ENCODE measurements at regions not wholly inside any gene's neighbourhood (a gene's known extent, or its start where the extent isn't known, plus 50 kb on each side); places are given as distances from the start of the nearest gene placed in this dataset.

GRCh38 chr6:14645221-14645620, 527.6 kb downstream of the CD83 start:
- in situ Hi-C loops (cut with MboI; ENCODE audit: low sequenced_read_pairs): no loop called here

DNA sequence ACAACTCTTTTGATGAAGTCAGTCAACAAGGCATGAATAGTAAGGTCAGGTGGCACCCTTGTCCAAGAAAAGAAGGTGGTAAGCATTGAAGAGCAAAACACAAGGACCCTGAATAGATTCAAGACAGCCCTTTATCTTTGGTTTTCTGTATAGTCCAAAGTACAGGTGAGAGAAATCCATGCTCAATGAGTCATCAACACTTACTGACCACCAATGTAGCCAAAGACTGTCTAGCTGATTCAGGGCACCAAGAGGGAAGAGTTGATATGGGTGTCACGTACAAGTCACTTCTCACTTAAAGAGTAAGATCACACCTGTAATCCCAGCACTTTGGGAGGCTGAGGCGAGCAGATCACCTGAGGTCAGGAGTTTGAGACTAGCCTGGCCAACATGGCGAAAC, 528.3 kb downstream of the CD83 start:
- in situ Hi-C loops (cut with MboI; ENCODE audit: low sequenced_read_pairs): no loop called here

- in situ Hi-C loops (cut with MboI; ENCODE audit: low sequenced_read_pairs): no loop called here
These were observed 528.8 kb downstream of the CD83 start for GRCh38 chr6:14646371-14646770.

DNA sequence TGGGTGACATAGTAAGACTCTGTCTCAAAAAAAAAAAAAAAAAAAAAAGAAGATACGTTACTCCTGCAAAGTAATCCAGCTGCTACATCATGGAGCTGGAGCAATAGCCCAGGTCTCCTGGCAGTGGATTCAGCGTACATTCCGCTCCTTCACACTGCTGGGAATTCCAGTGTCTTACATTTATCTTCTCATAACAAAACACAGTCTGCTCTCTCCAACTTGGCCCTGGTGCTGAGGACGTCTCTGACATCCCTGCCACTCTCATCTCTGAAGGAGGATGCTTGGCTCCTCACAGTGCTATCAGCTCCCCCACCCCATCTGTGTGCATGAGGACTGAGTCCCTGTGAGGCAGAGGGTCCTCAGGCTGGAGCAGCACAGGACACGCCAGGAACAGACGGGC, 529.8 kb downstream of the CD83 start:
- in situ Hi-C loops (cut with MboI; ENCODE audit: low sequenced_read_pairs): no loop called here

DNA sequence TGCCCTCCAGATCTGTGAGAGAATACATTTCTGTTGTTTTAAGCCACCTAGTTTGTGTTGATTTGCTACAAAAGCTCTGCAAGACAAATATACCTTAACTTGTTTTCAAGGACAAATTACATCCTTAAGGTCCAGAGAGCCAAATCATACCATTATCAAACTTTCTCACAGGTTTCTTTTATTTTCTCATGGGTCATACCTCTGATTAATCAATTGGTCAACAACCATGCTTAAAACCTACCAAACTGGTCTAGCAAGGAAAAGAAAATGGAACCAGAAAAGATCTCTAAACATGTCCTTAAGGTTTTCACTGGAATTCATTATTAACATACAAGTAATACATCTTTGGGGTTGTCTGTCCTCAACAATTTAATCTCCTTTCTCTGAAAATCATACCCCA, 535.0 kb downstream of the CD83 start:
- in situ Hi-C loops (cut with MboI; ENCODE audit: low sequenced_read_pairs): no loop called here

DNA sequence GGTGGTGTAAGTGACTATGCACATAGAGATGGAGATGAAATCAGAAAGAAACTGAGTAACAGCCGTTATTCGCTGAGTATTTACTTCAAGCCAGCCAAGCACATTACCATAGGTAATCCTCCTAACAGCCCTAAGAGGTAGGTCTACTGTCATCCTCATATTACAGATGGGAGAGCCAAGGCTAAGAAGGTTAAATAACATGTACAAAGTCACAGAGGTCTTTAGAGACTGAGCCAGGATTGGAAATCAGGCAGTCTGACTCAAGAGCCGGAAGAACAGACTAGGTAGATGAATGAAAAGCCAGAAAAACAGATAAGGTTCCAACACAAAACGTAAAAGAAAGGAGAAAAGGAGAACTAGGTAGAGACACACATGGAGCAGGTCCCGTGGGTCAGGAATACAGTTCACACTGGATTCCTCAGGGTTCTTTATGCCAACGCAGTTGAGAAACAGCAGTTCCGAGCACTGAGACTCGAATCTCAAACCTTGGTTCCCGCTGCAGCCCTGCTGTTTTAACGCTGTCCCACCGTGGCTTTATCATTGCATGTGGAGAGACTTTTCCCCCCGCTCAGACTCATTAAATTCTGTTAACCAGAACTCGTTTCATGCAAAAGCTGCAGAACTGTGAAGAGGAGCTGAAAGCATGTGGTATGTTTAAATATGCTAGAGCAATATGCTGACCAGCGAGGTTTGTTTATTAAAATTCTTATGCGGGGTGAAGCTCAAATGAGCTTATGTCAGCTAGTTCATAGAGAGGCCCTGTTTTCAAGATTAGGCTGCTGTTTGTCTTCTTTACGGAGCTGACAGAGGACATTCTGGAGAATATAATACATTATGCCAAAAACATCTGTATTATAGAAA, 537.9 kb downstream of the CD83 start:
- in situ Hi-C loops (cut with MboI; ENCODE audit: low sequenced_read_pairs): no loop called here

DNA sequence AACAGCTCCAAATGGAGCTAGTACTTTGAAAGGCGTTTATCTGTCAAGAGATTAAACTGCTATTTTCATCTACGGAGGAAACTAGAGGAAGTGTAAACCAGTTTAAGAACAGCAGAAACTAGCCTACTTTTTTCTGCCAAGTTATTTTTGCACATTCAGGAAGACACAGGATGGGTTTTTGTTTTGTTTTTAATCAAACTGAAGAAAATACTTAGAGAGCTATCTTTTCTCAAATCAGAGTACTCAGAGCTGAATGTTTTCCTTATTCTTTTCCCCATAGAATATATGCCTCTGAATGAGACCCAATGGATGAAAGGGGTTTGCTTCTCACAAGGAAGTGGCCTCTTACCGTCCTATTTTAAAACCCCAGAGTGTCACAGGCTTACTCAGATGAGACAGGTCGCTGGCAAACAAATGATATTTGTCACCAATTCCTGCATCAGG, 538.5 kb downstream of the CD83 start:
- in situ Hi-C loops (cut with MboI; ENCODE audit: low sequenced_read_pairs): no loop called here

- in situ Hi-C loops (cut with MboI; ENCODE audit: low sequenced_read_pairs): no loop called here
These were observed 539.1 kb downstream of the CD83 start for GRCh38 chr6:14656649-14657048.

DNA sequence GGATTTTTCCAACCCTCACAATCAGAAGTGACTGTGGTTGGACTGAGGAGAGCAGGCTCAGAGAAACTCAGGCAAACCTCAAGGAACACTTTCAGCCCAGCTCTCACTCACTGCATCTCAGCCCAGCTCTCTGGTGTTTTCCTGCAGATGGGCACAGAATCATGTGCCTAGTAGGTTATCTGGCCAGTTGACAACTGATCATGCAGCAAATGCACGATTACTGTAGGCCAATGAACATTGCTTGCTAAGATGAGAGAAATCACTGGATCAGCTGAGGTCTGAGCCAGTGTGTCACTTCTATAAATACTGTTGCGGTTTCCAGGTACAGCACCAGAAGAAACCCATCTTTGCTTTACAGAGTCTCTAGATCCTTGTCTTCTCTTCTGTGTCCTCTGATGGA, 540.5 kb downstream of the CD83 start:
- in situ Hi-C loops (cut with MboI; ENCODE audit: low sequenced_read_pairs): no loop called here

DNA sequence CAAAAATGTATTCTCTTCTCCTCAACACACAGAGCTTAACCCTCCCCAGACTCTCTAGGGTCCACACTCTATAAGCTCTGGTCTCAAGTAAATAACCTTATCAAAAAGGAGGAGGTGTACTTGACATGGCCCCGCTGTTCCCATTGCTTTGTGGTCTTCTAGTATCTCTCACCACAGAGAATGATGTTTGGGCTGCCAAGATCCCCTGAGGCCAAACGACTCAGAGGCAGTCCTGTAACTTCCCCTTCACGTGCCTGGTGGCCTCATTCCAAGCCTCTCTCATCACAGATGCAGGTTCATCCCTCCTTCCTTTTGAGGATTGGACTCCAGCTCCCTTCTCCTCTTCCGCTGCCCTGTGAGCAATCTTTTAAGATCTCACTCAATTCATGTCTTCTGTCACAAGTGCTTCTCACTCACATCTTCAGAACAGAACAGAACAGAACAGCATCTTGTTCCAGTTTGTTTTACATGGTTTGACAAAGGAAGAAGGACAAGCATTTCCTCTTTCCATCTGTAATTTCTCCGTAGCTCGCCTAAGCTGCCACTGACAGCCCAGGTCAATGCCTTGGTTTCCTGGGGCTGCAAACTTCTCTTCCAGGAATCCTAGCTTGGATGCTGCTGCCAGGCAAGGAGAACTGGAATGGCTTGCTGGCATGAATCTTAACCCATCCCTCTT, 541.5 kb downstream of the CD83 start:
- in situ Hi-C loops (cut with MboI; ENCODE audit: low sequenced_read_pairs): no loop called here

DNA sequence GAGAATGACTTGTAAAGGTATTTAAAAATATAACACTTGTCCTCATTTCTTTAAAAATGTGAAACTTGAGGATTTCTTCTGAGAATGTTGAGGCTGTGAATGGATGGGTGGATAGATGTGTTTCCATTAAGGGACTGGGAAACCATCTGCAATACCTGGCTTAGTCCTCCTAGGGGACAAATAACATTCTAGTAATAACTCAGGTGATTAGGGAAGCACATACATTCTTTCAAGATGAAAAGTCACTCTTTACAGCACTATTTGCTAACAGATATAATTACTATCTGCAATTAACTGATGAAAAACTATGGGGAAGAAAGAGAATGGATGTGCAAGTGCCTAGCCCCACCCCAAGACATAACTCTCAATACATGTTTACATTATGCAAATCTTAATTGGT, 542.3 kb downstream of the CD83 start:
- in situ Hi-C loops (cut with MboI; ENCODE audit: low sequenced_read_pairs): no loop called here

GRCh38 chr6:14660806-14661579, 543.4 kb downstream of the CD83 start:
- in situ Hi-C loops (cut with MboI; ENCODE audit: low sequenced_read_pairs): no loop called here

DNA sequence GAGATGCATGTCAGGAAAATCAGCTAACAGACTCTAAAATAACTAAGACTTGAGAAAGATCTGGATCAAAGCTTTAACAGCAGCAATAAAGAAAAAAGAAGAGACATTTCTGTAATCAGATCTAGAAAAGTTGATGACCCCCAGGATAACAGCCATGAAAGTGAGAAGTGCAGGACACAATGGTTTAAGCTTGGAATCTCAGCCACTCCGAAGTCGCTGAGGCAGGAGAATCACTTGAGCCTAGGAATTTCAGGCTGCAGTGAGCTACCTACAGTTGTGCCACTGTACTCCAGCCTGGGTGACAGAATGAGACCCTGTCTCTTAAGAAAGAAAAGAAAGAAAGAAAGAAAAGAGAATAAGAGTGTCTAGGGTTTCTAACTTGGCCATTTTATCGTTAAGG, 544.1 kb downstream of the CD83 start:
- in situ Hi-C loops (cut with MboI; ENCODE audit: low sequenced_read_pairs): no loop called here

DNA sequence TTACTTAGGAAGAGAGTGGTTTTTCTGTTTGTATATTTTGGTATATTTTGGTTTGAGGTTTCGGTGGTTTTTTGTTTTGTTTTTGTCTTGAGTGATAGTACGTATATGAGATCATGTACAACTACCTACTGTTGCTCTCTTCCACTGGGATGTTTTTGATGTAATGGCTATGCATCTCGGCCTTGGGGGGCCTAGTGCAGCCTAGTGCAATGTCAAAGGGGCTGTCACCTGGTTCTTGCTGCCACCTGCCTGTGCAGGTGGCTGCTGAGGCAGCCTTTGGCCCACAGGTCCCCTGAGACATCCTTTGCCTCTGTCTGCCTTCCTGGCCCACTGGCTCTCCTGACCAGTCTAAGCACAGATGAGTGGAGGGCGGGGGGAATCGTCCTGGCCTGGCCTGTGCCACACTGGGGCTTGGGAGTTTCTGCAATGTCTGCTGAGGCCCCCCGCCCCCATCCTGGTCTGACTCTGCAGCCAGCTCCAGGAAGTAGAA, 546.6 kb downstream of the CD83 start:
- in situ Hi-C loops (cut with MboI; ENCODE audit: low sequenced_read_pairs): no loop called here

GRCh38 chr6:14664621-14665315, 547.2 kb downstream of the CD83 start:
- in situ Hi-C loops (cut with MboI; ENCODE audit: low sequenced_read_pairs): no loop called here

DNA sequence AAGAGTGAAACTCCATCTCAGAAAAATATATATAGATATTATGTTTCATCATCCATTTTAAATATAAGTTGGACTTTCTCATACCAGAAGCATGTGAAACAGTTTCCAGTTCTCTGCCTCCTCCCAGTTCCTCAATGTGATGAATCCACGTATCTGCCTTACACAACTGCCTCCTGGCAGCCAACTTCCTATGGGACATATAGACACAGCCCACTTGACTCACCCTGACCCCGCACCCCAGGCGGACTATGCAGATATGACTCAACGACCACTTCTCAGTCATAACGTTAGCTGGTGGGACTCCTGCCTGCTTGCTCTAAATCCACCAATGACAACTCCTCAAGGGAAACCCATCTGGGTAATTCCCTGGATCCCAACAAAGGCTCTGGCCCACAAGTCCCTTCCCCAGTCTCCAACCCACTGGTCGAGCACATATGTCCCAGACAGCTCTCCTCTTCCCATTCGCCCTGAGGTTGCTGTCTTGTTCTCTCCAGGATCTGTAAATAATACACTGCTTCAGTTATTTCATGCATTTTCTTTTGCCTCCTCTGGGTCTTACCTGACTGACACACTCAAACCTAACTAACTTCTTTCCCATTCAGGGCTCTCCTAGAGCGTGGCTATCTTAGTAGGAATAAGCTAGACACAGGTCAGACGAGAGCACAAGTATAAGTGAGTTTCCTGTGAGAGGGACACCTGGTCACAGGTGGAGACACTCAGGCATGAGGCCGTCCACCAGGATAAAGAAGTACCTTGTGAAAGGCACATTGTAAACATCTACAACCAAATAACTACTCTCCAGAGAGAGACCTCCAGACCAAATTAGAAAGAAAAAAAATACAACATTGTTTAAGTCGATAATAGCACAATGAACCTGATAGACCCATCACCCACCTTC, 548.5 kb downstream of the CD83 start:
- in situ Hi-C loops (cut with MboI; ENCODE audit: low sequenced_read_pairs): no loop called here

DNA sequence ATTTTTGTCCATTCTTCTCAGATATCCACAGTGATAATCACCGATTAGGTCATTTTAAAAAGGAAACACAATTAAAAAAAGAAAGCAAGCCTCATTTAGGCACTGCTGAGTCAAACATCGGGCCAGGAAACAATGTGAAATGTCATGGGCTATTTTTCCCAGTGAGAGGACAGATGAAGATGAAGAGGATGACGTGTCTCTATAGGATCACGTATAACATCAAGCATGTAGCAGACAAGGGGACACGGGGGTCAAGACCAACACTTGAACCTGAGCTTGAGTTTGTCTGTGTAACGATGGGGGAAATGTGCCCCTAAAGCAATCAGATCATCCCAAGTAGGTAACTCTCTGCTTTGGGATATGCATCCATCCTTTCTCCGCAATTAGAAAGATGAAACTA, 553.2 kb downstream of the CD83 start:
- in situ Hi-C loops (cut with MboI; ENCODE audit: low sequenced_read_pairs): no loop called here

GRCh38 chr6:14671261-14671681, 553.7 kb downstream of the CD83 start:
- in situ Hi-C loops (cut with MboI; ENCODE audit: low sequenced_read_pairs): no loop called here

DNA sequence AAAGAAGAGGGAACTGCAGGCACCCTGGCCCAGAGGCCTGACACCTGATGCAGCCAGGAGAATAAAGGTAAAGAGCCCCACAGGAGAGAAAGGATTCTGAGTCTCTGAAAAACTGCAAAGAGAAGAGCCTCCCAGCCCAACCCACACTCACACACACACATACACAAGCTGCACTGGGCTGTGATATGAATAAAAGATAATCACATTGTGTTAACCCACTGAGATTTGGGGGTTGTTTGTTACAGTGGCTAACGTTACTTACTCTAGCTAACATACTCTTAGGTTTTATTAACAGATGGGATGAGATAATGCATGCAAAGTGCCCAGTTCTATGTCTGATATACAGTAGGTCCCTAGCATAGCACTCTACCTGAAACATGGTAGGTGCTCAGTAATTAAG, 554.4 kb downstream of the CD83 start:
- in situ Hi-C loops (cut with MboI; ENCODE audit: low sequenced_read_pairs): no loop called here

GRCh38 chr6:14673201-14673600, 555.6 kb downstream of the CD83 start:
- in situ Hi-C loops (cut with MboI; ENCODE audit: low sequenced_read_pairs): no loop called here
